ENCODE measurements at regions not wholly inside any gene's neighbourhood (a gene's known extent, or its start where the extent isn't known, plus 50 kb on each side); places are given as distances from the start of the nearest gene placed in this dataset.

- TF ChIP-seq CTCF (IDR thresholded peaks at IDR 0.05 in 2 of 3, conservative IDR thresholded peaks at IDR 0.05 in 1 of 3; ENCODE audit: insufficient read depth in 2 of 3, low read depth in 1 of 3, low read length in 3 of 3) = no peak
- no peak for TF ChIP-seq EP400 (IDR thresholded peaks at IDR 0.05)
- no peak for TF ChIP-seq ZKSCAN1 (IDR thresholded peaks at IDR 0.05; ENCODE audit: low read depth, low read length)
- TF ChIP-seq ATF2 (CRISPR knock-in tag; IDR thresholded peaks at IDR 0.05) = no peak
- TF ChIP-seq EZH2 (IDR thresholded peaks at IDR 0.05; ENCODE audit: borderline replicate concordance, low read depth, low read length) = no peak
These were observed 714.1 kb downstream of the NUP35 start for GRCh38 chr2:183838295-183838694.
